Spleen (tissue), 7 donors: ENCODE measurements at regions not wholly inside any gene's neighbourhood (a gene's known extent, or its start where the extent isn't known, plus 50 kb on each side); places are given as distances from the start of the nearest gene placed in this dataset.

Source experiments
- POLR2A ChIP-seq, 3 donors: fragments of 450-650 bp; IDR thresholded peaks; one replicate each; pipeline ENCODE4 v1.5.1; 2017; ENCODE audit warnings: antibody characterized with exemption in 3 of 3, mild to moderate bottlenecking in 1 of 3
- TF ChIP-seq, protein P1 (sequence below), 11 experiments: fragments of 200-600 bp in 7 of 11; fragments of 450-650 bp in 4 of 11; sonication (generic) in 4 of 11; IDR thresholded peaks in 8 of 11; conservative IDR thresholded peaks in 3 of 11; 1 replicate in 7 of 11; 2 replicates in 4 of 11; pipeline versions ENCODE4 v1.4.0 to v1.8.0; 2016 to 2021; ENCODE audit warnings: antibody characterized with exemption in 11 of 11, inconsistent platforms in 4 of 11, mild to moderate bottlenecking in 1 of 11
- donor health status: DM: no; HTN: no; CAD: no; lungs with moderate emphysema.
- donor health status: DM: no; HTN: no; CAD: no.
- donor health status: DM: no; HTN: no; CAD: no.

DNA sequence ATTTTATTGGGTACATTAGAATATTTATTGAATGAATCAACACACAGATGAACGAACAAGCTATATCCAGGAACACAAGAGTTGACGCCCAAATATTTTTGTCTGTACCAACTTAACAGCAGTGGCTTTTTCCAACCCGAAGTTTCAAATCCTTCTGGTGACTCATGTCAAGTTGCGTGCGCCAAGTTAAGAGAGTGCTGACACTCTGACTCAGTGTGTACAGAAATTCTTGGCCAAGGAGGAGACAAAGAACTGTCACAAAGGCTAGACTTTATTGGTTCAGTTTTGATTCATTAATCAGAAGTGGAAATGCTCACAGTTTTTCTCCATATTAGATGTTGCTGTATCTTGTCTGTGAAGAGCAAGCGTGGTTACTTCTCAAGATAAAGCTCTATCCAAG is 59.6 kb upstream of the TSC22D2 start:
- TF ChIP-seq POLR2A (IDR thresholded peaks at IDR 0.05): no peak
- TF ChIP-seq, protein P1, sequence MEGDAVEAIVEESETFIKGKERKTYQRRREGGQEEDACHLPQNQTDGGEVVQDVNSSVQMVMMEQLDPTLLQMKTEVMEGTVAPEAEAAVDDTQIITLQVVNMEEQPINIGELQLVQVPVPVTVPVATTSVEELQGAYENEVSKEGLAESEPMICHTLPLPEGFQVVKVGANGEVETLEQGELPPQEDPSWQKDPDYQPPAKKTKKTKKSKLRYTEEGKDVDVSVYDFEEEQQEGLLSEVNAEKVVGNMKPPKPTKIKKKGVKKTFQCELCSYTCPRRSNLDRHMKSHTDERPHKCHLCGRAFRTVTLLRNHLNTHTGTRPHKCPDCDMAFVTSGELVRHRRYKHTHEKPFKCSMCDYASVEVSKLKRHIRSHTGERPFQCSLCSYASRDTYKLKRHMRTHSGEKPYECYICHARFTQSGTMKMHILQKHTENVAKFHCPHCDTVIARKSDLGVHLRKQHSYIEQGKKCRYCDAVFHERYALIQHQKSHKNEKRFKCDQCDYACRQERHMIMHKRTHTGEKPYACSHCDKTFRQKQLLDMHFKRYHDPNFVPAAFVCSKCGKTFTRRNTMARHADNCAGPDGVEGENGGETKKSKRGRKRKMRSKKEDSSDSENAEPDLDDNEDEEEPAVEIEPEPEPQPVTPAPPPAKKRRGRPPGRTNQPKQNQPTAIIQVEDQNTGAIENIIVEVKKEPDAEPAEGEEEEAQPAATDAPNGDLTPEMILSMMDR (IDR thresholded peaks at IDR 0.05 in 8 of 11, conservative IDR thresholded peaks at IDR 0.05 in 3 of 11): no peak
